SK-N-SH treated with all-trans-retinoic acid at 6 μM for 48 hours (cell line): ENCODE measurements at regions not wholly inside any gene's neighbourhood (a gene's known extent, or its start where the extent isn't known, plus 50 kb on each side); places are given as distances from the start of the nearest gene placed in this dataset.

Experiments
- ARNTL ChIP-seq: fragments of 450-650 bp; formaldehyde crosslinking; IDR thresholded peaks from 2 replicates; pipeline ENCODE4 v1.5.0; 2020; ENCODE audit warnings: low read depth, mild to moderate bottlenecking, moderate library complexity, borderline replicate concordance
- PPARA ChIP-seq: fragments of 250-450 bp; sonication (Bioruptor Pico); IDR thresholded peaks from 2 replicates; pipeline ENCODE4 v1.5.0; 2020; ENCODE audit warnings: mild to moderate bottlenecking, borderline replicate concordance
- RARB ChIP-seq: fragments of 250-450 bp; sonication (Bioruptor Pico); IDR thresholded peaks from 2 replicates; pipeline ENCODE4 v1.8.0; 2021; ENCODE audit warnings: mild to moderate bottlenecking, moderate library complexity
- TSHZ2 ChIP-seq: fragments of 250-450 bp; sonication (Bioruptor Pico); IDR thresholded peaks from 2 replicates; pipeline ENCODE4 v1.5.0; 2020; ENCODE audit warnings: mild to moderate bottlenecking, moderate library complexity
- ZC3H10 ChIP-seq: fragments of 250-450 bp; sonication (Bioruptor Pico); IDR thresholded peaks from 2 replicates; pipeline ENCODE4 v1.5.1; 2021; ENCODE audit warnings: mild to moderate bottlenecking, moderate library complexity
- ZFP3 ChIP-seq: fragments of 250-450 bp; sonication (Bioruptor Pico); IDR thresholded peaks from 2 replicates; pipeline ENCODE4 v1.5.0; 2020; ENCODE audit warnings: mild to moderate bottlenecking, moderate library complexity
- ZNF70 ChIP-seq: fragments of 450-650 bp; formaldehyde crosslinking; IDR thresholded peaks from 2 replicates; pipeline ENCODE4 v1.5.0; 2020; ENCODE audit warnings: mild to moderate bottlenecking, moderate library complexity
- ZNF8 ChIP-seq: fragments of 450-650 bp; formaldehyde crosslinking; IDR thresholded peaks from 2 replicates; pipeline ENCODE4 v1.5.0; 2020; ENCODE audit warnings: mild to moderate bottlenecking, moderate library complexity
- TF ChIP-seq, protein P1 (sequence below): fragments of 250-450 bp; sonication (Bioruptor Pico); IDR thresholded peaks from 2 replicates; pipeline ENCODE4 v1.8.0; 2020; ENCODE audit warnings: mild to moderate bottlenecking, moderate library complexity, borderline replicate concordance

GRCh38 chr15:35229085-35229484 is 144.0 kb upstream of the NANOGP8 start:
- TF ChIP-seq RARB (CRISPR knock-in tag) = no peak
- TF ChIP-seq ZNF8 = no peak
- no peak for TF ChIP-seq PPARA (CRISPR knock-in tag)
- TF ChIP-seq, protein P1, sequence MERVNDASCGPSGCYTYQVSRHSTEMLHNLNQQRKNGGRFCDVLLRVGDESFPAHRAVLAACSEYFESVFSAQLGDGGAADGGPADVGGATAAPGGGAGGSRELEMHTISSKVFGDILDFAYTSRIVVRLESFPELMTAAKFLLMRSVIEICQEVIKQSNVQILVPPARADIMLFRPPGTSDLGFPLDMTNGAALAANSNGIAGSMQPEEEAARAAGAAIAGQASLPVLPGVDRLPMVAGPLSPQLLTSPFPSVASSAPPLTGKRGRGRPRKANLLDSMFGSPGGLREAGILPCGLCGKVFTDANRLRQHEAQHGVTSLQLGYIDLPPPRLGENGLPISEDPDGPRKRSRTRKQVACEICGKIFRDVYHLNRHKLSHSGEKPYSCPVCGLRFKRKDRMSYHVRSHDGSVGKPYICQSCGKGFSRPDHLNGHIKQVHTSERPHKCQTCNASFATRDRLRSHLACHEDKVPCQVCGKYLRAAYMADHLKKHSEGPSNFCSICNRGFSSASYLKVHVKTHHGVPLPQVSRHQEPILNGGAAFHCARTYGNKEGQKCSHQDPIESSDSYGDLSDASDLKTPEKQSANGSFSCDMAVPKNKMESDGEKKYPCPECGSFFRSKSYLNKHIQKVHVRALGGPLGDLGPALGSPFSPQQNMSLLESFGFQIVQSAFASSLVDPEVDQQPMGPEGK (CRISPR knock-in tag) = no peak
- no peak for TF ChIP-seq ARNTL (CRISPR knock-in tag)
- no peak for TF ChIP-seq TSHZ2 (CRISPR knock-in tag)
- no peak for TF ChIP-seq ZFP3 (CRISPR knock-in tag)
- TF ChIP-seq ZC3H10 (CRISPR knock-in tag) = no peak
- no peak for TF ChIP-seq ZNF70 (CRISPR knock-in tag)
